Hepatocyte (in vitro differentiated cells): ENCODE measurements at regions not wholly inside any gene's neighbourhood (a gene's known extent, or its start where the extent isn't known, plus 50 kb on each side); places are given as distances from the start of the nearest gene placed in this dataset.

Experiments
- CTCF ChIP-seq: fragments of 200-600 bp; sonication (generic); IDR thresholded peaks from 2 replicates; pipeline ENCODE4 v1.5.1; 2016; ENCODE audit warnings: antibody characterized with exemption, mild to moderate bottlenecking; ENCODE audit not compliant: poor library complexity
- EZH2 ChIP-seq: fragments of 200-600 bp; sonication (generic); IDR thresholded peaks from 2 replicates; pipeline ENCODE4 v1.6.1; 2016; ENCODE audit warnings: antibody characterized with exemption, mild to moderate bottlenecking, borderline replicate concordance

- no peak for TF ChIP-seq CTCF
- TF ChIP-seq EZH2: no peak
Measured at GRCh38 chr16:82260212-82260795, 90.3 kb upstream of the MPHOSPH6 start.
